ENCODE measurements at regions not wholly inside any gene's neighbourhood (a gene's known extent, or its start where the extent isn't known, plus 50 kb on each side); places are given as distances from the start of the nearest gene placed in this dataset.

- DNase-seq (ENCODE audit: extremely low spot score), result no peak
- ChIA-PET POLR2A (no interaction called here), CTCF (no interaction called here)
- no peak for TF ChIP-seq ARNT (IDR thresholded peaks at IDR 0.05)
- no peak for TF ChIP-seq CTBP1 (IDR thresholded peaks at IDR 0.05; ENCODE audit: borderline replicate concordance)
- no peak for TF ChIP-seq FOXK2 (IDR thresholded peaks at IDR 0.05)
- no peak for TF ChIP-seq NFRKB (IDR thresholded peaks at IDR 0.05)
Observed at GRCh38 chr2:173462892-173463840, 108.5 kb downstream of the CDCA7 start.

DNA sequence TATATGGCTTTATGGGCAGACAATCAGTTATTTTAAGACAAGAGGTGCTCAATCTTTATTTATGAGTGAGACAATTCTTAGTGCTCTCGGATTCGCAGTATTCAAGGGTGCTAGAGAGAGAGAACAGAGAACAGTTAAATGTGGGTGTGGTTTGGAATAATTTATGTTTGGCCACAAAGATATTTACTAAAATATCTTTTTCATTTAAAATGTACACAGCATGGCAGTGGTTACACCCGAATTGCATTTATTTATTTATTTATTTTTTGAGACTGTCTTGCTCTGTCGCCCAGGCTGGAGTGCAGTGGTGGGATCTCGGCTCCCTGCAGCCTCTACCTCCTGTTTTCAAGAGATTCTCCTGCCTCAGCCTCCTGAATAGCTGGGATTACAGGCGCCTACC is 109.2 kb downstream of the CDCA7 start:
- POLR2A ChIA-PET, result no interaction called here
- CTCF ChIA-PET, result no interaction called here
- TF ChIP-seq ARNT (IDR thresholded peaks at IDR 0.05) (no peak), SUZ12 (IDR thresholded peaks at IDR 0.05) (no peak), NFRKB (IDR thresholded peaks at IDR 0.05) (no peak), LEF1 (IDR thresholded peaks at IDR 0.05; ENCODE audit: borderline replicate concordance) (no peak)
- DNase-seq (ENCODE audit: extremely low spot score), result no peak

DNA sequence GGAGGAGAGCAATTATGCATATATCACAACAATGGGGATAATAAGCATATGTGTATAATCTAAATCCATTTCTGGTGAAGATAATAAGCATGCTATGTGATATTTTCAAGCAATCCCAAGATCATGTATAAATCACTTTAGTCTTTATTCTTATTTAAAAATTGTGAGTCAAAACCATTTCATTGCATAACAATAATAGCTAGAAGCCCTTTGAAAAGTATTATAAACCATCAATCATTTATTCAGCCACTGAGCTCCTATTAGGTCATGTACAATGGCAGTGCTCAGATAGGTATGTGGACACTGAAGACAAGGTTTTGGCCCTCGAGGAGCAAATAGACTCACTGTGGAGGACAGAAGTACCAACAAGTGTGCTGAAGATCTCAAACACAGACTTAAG is 113.1 kb downstream of the CDCA7 start:
- no peak for TF ChIP-seq SP1 (IDR thresholded peaks at IDR 0.05)
- no peak for TF ChIP-seq SUZ12 (IDR thresholded peaks at IDR 0.05)
- no peak for TF ChIP-seq LEF1 (IDR thresholded peaks at IDR 0.05; ENCODE audit: borderline replicate concordance)
- no peak for TF ChIP-seq ZNF384 (IDR thresholded peaks at IDR 0.05)
- no peak for TF ChIP-seq BHLHE40 (IDR thresholded peaks at IDR 0.05; ENCODE audit: borderline replicate concordance)
- TF ChIP-seq ARNT (IDR thresholded peaks at IDR 0.05), result no peak
- TF ChIP-seq CTBP1 (IDR thresholded peaks at IDR 0.05; ENCODE audit: borderline replicate concordance), result no peak
- TF ChIP-seq NFRKB (IDR thresholded peaks at IDR 0.05), result no peak
- TF ChIP-seq TARDBP (IDR thresholded peaks at IDR 0.05), result no peak
- TF ChIP-seq L3MBTL2 (conservative IDR thresholded peaks at IDR 0.05), result no peak
- TF ChIP-seq FOXK2 (IDR thresholded peaks at IDR 0.05), result no peak
- TF ChIP-seq FOXA1 (IDR thresholded peaks at IDR 0.05), result no peak
- TF ChIP-seq ELF4 (IDR thresholded peaks at IDR 0.05), result no peak
- TF ChIP-seq FOXM1 (IDR thresholded peaks at IDR 0.05; ENCODE audit: borderline replicate concordance), result no peak
- CTCF ChIA-PET, result interaction anchor here (0.6 kb wide), 1 partner anchor 19 kb away, joined by 4 read pairs; no protein-coding TSS in a partner anchor
- POLR2A ChIA-PET, result no interaction called here
- DNase-seq (ENCODE audit: extremely low spot score), result no peak

DNA sequence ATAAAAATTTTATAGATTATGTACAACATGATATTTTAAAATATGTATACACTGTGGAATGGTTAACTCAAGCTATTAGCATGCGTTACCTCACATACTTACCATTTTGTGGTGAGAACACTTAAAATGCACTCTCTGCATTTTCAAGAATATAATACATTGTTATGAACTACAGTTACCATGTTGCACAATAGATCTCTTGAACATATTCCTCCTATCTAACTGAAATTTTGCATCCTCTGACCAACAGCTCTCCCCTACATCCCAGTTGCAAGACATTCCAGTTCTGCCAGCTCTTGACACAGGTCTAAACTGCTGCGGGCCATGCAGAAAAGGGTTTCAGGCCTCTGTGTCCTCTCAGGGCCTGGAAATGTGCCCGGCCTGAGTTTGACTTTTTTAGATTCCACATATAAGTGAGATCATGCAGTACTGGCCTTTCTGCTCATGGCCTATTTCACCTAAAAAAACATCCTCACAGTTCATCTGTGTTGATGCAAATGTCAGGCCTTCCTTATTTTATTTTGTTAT is 113.7 kb downstream of the CDCA7 start:
- no peak for DNase-seq (ENCODE audit: extremely low spot score)
- TF ChIP-seq ZNF384 (IDR thresholded peaks at IDR 0.05) (no peak), TARDBP (IDR thresholded peaks at IDR 0.05) (no peak), HDGF (IDR thresholded peaks at IDR 0.05; ENCODE audit: borderline replicate concordance) (no peak), PKNOX1 (IDR thresholded peaks at IDR 0.05) (no peak), L3MBTL2 (conservative IDR thresholded peaks at IDR 0.05) (no peak), FOXK2 (IDR thresholded peaks at IDR 0.05) (no peak), ARNT (IDR thresholded peaks at IDR 0.05) (no peak), ELF4 (IDR thresholded peaks at IDR 0.05) (no peak), NFRKB (IDR thresholded peaks at IDR 0.05) (no peak), LEF1 (IDR thresholded peaks at IDR 0.05; ENCODE audit: borderline replicate concordance) (no peak), CTBP1 (IDR thresholded peaks at IDR 0.05; ENCODE audit: borderline replicate concordance) (no peak)
- ChIA-PET CTCF (no interaction called here), POLR2A (no interaction called here)

DNA sequence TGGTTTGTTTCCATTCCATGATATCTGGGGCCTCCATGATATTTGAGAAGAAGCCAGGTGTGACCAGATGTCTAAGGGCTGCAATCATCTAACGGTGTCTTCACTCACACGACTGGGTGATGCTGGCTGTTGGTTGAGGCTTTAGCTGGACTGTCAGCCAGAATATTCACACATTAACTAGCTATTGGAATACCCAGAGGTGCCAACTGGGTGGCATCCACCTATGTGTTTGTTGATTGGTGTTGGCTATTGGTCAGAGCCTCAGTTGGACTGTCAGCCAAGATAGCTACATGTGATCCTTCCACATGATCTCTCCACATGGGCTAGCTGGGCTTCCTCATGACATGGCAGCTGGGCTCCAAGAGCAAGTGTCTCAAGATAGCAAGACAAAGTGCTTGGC is 117.4 kb downstream of the CDCA7 start:
- ChIA-PET CTCF (no interaction called here), POLR2A (no interaction called here)
- TF ChIP-seq L3MBTL2 (conservative IDR thresholded peaks at IDR 0.05), result no peak
- no peak for TF ChIP-seq LEF1 (IDR thresholded peaks at IDR 0.05; ENCODE audit: borderline replicate concordance)
- TF ChIP-seq TARDBP (IDR thresholded peaks at IDR 0.05), result no peak
- no peak for TF ChIP-seq ELF4 (IDR thresholded peaks at IDR 0.05)

DNA sequence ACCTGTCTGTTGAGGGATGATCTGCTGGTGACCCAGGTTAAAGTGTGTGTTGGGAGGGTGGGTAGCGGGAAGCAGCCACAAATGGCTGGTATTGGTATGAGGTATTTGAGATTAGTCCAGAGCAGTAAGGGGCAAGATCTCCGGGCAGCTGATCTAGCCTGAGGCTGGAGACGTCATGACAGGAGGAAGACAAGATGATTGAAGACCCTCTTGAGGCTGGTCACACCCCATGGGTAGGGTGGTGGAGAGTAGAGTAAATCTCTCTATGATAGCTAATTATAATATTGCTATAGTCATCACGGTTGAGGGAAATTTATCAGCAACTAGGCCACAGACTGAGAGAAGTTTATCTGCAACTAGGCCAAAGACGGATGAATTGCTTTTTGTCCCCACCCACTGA is 128.5 kb downstream of the CDCA7 start:
- POLR2A ChIA-PET, result no interaction called here
- CTCF ChIA-PET, result interaction anchor here (0.7 kb wide), 1 partner anchor 13 kb away, joined by 3 read pairs; no protein-coding TSS in a partner anchor
- no peak for DNase-seq (ENCODE audit: extremely low spot score)
- TF ChIP-seq SP1 (IDR thresholded peaks at IDR 0.05) (no peak), ARNT (IDR thresholded peaks at IDR 0.05) (no peak), LEF1 (IDR thresholded peaks at IDR 0.05; ENCODE audit: borderline replicate concordance) (no peak), FOXK2 (IDR thresholded peaks at IDR 0.05) (no peak), BHLHE40 (IDR thresholded peaks at IDR 0.05; ENCODE audit: borderline replicate concordance) (no peak)

More for the DNA sequence above, 117.4 kb downstream of the CDCA7 start:
- DNase-seq (ENCODE audit: extremely low spot score), result no peak

DNA sequence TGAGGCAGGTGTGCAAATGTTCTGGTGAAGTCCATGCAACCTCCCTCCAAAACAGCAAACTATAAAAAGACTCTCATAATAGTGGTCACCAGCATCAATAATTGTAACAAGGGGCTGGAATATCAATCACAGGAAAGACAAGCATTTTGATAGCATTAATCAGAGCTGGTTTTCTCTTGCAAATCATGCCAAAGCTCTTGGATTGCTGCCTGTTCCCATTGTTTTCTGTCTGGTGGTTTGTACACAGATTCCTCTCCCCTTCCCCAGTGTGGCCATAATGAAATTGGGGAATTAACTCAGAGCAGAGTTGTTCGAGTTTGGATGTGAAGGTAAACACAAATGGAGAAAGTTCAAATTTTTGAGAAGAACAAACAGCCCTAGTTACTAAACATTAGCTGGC is 134.2 kb downstream of the CDCA7 start:
- TF ChIP-seq FOXA1 (IDR thresholded peaks at IDR 0.05), result no peak
- TF ChIP-seq SUZ12 (IDR thresholded peaks at IDR 0.05), result no peak
- TF ChIP-seq PKNOX1 (IDR thresholded peaks at IDR 0.05), result no peak
- no peak for TF ChIP-seq ARNT (IDR thresholded peaks at IDR 0.05)
- TF ChIP-seq L3MBTL2 (conservative IDR thresholded peaks at IDR 0.05), result no peak
- no peak for TF ChIP-seq ELF4 (IDR thresholded peaks at IDR 0.05)
- TF ChIP-seq FOXM1 (IDR thresholded peaks at IDR 0.05; ENCODE audit: borderline replicate concordance), result no peak
- TF ChIP-seq FOXK2 (IDR thresholded peaks at IDR 0.05), result no peak
- no peak for TF ChIP-seq LEF1 (IDR thresholded peaks at IDR 0.05; ENCODE audit: borderline replicate concordance)
- TF ChIP-seq BHLHE40 (IDR thresholded peaks at IDR 0.05; ENCODE audit: borderline replicate concordance), result no peak
- TF ChIP-seq SP1 (IDR thresholded peaks at IDR 0.05), result no peak
- TF ChIP-seq CTBP1 (IDR thresholded peaks at IDR 0.05; ENCODE audit: borderline replicate concordance), result no peak
- TF ChIP-seq NFRKB (IDR thresholded peaks at IDR 0.05), result no peak
- ChIA-PET POLR2A (no interaction called here), CTCF (no interaction called here)
- DNase-seq (ENCODE audit: extremely low spot score), result no peak
